ENCODE measurements at regions not wholly inside any gene's neighbourhood (a gene's known extent, or its start where the extent isn't known, plus 50 kb on each side); places are given as distances from the start of the nearest gene placed in this dataset.

- Histone ChIP-seq H3K4me1 (ENCODE audit: control extremely low read depth in 1 of 4, control insufficient read depth in 4 of 4, insufficient read depth in 4 of 4, low read length in 3 of 4) (peaks cover 0 to 7% (median 6%) of the 10 kb centered on the region in 4 experiments), H3K27me3 (replicated peaks in 2 of 5; ENCODE audit: control insufficient read depth in 4 of 5, insufficient read depth in 5 of 5, low read length in 4 of 5) (no peaks in the 10 kb centered on the region), H3K36me3 (ENCODE audit: control insufficient read depth in 4 of 4, insufficient read depth in 4 of 4, low read length in 3 of 4) (no peaks in the 10 kb centered on the region), H3K27ac (ENCODE audit: insufficient read depth in 1 of 2, low read depth in 1 of 2, low read length in 2 of 2, poor library complexity in 1 of 2, severe bottlenecking in 2 of 2) (no peak overlapping the region), H3K9me3 (ENCODE audit: control extremely low read depth in 1 of 5, control insufficient read depth in 4 of 5, insufficient read depth in 2 of 5, low read depth in 1 of 5, low read length in 4 of 5) (peaks cover 0 to 11% (median 5%) of the 10 kb centered on the region in 5 experiments), H3K4me3 (ENCODE audit: control insufficient read depth in 1 of 7, extremely low read depth in 1 of 7, insufficient read depth in 4 of 7, low read depth in 2 of 7, low read length in 6 of 7) (no peak overlapping the region)
- ChIA-PET POLR2A (no interaction called here), CTCF (interaction anchor here (0.8 kb wide), 2 partner anchors 16 to 17 kb away, joined by 3 read pairs; no protein-coding TSS in a partner anchor)
- WGBS (ENCODE audit: insufficient coverage) = 87% methylated on average over 8 of the region's 12 CpGs
- no peak for DNase-seq
Measured at GRCh38 chr1:229139331-229140118, 131.4 kb upstream of the RAB4A start.

DNA sequence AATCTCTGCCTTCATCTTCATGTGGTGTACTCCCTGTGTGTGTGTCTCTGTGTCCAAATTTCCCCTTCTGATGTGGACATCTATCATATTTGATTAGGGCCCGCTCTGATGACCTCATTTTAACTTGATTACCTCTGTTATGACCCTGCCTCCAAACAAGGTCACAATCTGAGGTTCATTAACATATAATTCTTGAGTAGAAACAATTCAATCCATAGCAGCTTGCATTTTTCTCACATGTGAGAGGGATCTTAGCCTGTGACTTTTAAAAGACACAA lies 130.9 kb upstream of the RAB4A start:
- no peak for DNase-seq
- H3K4me1 ChIP-seq (ENCODE audit: control extremely low read depth in 1 of 4, control insufficient read depth in 4 of 4, insufficient read depth in 4 of 4, low read length in 3 of 4) = peaks cover 0 to 7% (median 6%) of the 10 kb centered on the region in 4 experiments
- H3K27ac ChIP-seq (ENCODE audit: insufficient read depth in 1 of 2, low read depth in 1 of 2, low read length in 2 of 2, poor library complexity in 1 of 2, severe bottlenecking in 2 of 2) = no peak overlapping the region
- ChIA-PET POLR2A (no interaction called here), CTCF (interaction anchor here (0.8 kb wide), 1 partner anchor 17 kb away, joined by 3 read pairs; no protein-coding TSS in a partner anchor)
- H3K27me3 ChIP-seq (replicated peaks in 2 of 5; ENCODE audit: control insufficient read depth in 4 of 5, insufficient read depth in 5 of 5, low read length in 4 of 5) = no peaks in the 10 kb centered on the region
- H3K4me3 ChIP-seq (ENCODE audit: control insufficient read depth in 1 of 7, extremely low read depth in 1 of 7, insufficient read depth in 4 of 7, low read depth in 2 of 7, low read length in 6 of 7) = no peak overlapping the region
- no peaks in the 10 kb centered on the region for H3K36me3 ChIP-seq (ENCODE audit: control insufficient read depth in 4 of 4, insufficient read depth in 4 of 4, low read length in 3 of 4)
- WGBS (ENCODE audit: insufficient coverage) = 80% methylated on average over 1 of the region's 1 CpG
- H3K9me3 ChIP-seq (ENCODE audit: control extremely low read depth in 1 of 5, control insufficient read depth in 4 of 5, insufficient read depth in 2 of 5, low read depth in 1 of 5, low read length in 4 of 5) = peaks cover 0 to 6% (median 3%) of the 10 kb centered on the region in 5 experiments

DNA sequence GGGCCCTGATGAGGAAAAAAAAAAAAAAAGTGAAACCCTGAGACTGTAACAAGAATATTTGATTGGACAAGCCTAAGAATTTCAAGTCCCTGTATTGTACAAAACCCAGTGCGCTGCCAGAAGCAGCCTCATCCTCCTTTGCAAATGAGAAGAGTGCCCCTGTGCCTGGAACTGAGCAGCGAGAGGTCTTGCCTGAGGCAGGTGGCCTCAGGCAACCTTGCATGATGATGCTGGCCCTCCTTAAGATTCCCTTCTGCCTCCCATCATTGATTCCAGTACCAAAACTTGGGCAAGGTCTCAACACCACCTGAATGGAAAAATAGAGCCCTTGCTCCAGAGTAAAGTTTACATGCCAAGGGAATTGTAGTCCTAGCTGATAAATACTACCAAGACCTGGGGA lies 129.6 kb upstream of the RAB4A start:
- DNase-seq = no peak
- no peaks in the 10 kb centered on the region for H3K9me3 ChIP-seq (ENCODE audit: control extremely low read depth in 1 of 5, control insufficient read depth in 4 of 5, insufficient read depth in 2 of 5, low read depth in 1 of 5, low read length in 4 of 5)
- ChIA-PET CTCF (no interaction called here), POLR2A (interaction anchor here (0.5 kb wide), 1 partner anchor 20 kb away, joined by 4 read pairs; no protein-coding TSS in a partner anchor)
- no peak overlapping the region for H3K4me3 ChIP-seq (ENCODE audit: control insufficient read depth in 1 of 7, extremely low read depth in 1 of 7, insufficient read depth in 4 of 7, low read depth in 2 of 7, low read length in 6 of 7)
- no peaks in the 10 kb centered on the region for H3K36me3 ChIP-seq (ENCODE audit: control insufficient read depth in 4 of 4, insufficient read depth in 4 of 4, low read length in 3 of 4)
- peaks cover 0 to 10% (median 0%) of the 10 kb centered on the region in 5 experiments for H3K27me3 ChIP-seq (replicated peaks in 2 of 5; ENCODE audit: control insufficient read depth in 4 of 5, insufficient read depth in 5 of 5, low read length in 4 of 5)
- WGBS (ENCODE audit: insufficient coverage) = 96% methylated on average over 2 of the region's 2 CpGs
- no peak overlapping the region for H3K27ac ChIP-seq (ENCODE audit: insufficient read depth in 1 of 2, low read depth in 1 of 2, low read length in 2 of 2, poor library complexity in 1 of 2, severe bottlenecking in 2 of 2)
- H3K4me1 ChIP-seq (ENCODE audit: control extremely low read depth in 1 of 4, control insufficient read depth in 4 of 4, insufficient read depth in 4 of 4, low read length in 3 of 4) = peaks cover 0 to 9% (median 6%) of the 10 kb centered on the region in 4 experiments

GRCh38 chr1:229141689-229142377 lies 129.1 kb upstream of the RAB4A start:
- 82% methylated on average over 4 of the region's 5 CpGs for WGBS (ENCODE audit: insufficient coverage)
- Histone ChIP-seq H3K27ac (ENCODE audit: insufficient read depth in 1 of 2, low read depth in 1 of 2, low read length in 2 of 2, poor library complexity in 1 of 2, severe bottlenecking in 2 of 2) (no peak overlapping the region), H3K9me3 (ENCODE audit: control extremely low read depth in 1 of 5, control insufficient read depth in 4 of 5, insufficient read depth in 2 of 5, low read depth in 1 of 5, low read length in 4 of 5) (no peaks in the 10 kb centered on the region), H3K27me3 (replicated peaks in 2 of 5; ENCODE audit: control insufficient read depth in 4 of 5, insufficient read depth in 5 of 5, low read length in 4 of 5) (peaks cover 0 to 15% (median 2%) of the 10 kb centered on the region in 5 experiments), H3K36me3 (ENCODE audit: control insufficient read depth in 4 of 4, insufficient read depth in 4 of 4, low read length in 3 of 4) (no peaks in the 10 kb centered on the region), H3K4me3 (ENCODE audit: control insufficient read depth in 1 of 7, extremely low read depth in 1 of 7, insufficient read depth in 4 of 7, low read depth in 2 of 7, low read length in 6 of 7) (no peak overlapping the region), H3K4me1 (ENCODE audit: control extremely low read depth in 1 of 4, control insufficient read depth in 4 of 4, insufficient read depth in 4 of 4, low read length in 3 of 4) (peaks cover 0 to 10% (median 4%) of the 10 kb centered on the region in 4 experiments)
- POLR2A ChIA-PET = interaction anchor here (0.5 kb wide), 1 partner anchor 19 kb away, joined by 4 read pairs; no protein-coding TSS in a partner anchor
- DNase-seq = no peak
- CTCF ChIA-PET = interaction anchor here (1.0 kb wide), 1 partner anchor 15 kb away, joined by 4 read pairs; no protein-coding TSS in a partner anchor

DNA sequence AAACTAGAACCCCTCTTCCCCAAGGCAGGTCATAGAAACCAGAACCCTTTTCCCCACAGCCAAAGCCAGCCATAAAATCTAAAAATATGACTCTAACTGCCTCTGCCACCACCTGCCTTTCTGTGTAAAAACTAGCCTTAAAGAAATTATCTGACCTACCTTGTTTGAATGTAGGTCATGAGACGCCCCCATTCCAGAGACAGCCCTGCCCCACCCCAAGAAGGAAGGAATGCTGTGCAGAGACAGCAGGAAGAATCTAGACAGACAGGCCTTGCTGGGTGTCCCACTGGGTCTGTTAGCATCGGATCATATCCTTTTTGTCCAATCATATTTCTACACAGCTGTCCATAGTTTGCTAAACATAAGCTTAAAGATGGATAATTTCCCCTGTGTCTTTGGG lies 128.4 kb upstream of the RAB4A start:
- no peak for DNase-seq
- WGBS (ENCODE audit: insufficient coverage) = no CpG with 5 or more reads among the region's 2 CpGs
- Histone ChIP-seq H3K27me3 (replicated peaks in 2 of 5; ENCODE audit: control insufficient read depth in 4 of 5, insufficient read depth in 5 of 5, low read length in 4 of 5) (peaks cover 0 to 15% (median 3%) of the 10 kb centered on the region in 5 experiments), H3K4me1 (ENCODE audit: control extremely low read depth in 1 of 4, control insufficient read depth in 4 of 4, insufficient read depth in 4 of 4, low read length in 3 of 4) (peaks cover 0 to 14% (median 5%) of the 10 kb centered on the region in 4 experiments), H3K27ac (ENCODE audit: insufficient read depth in 1 of 2, low read depth in 1 of 2, low read length in 2 of 2, poor library complexity in 1 of 2, severe bottlenecking in 2 of 2) (no peak overlapping the region), H3K36me3 (ENCODE audit: control insufficient read depth in 4 of 4, insufficient read depth in 4 of 4, low read length in 3 of 4) (no peaks in the 10 kb centered on the region), H3K9me3 (ENCODE audit: control extremely low read depth in 1 of 5, control insufficient read depth in 4 of 5, insufficient read depth in 2 of 5, low read depth in 1 of 5, low read length in 4 of 5) (no peaks in the 10 kb centered on the region), H3K4me3 (ENCODE audit: control insufficient read depth in 1 of 7, extremely low read depth in 1 of 7, insufficient read depth in 4 of 7, low read depth in 2 of 7, low read length in 6 of 7) (no peak overlapping the region)
- POLR2A ChIA-PET = no interaction called here
- CTCF ChIA-PET = interaction anchor here (1.0 kb wide), 1 partner anchor 14 kb away, joined by 4 read pairs; no protein-coding TSS in a partner anchor

- POLR2A ChIA-PET = interaction anchor here (0.6 kb wide), 1 partner anchor 320 kb away, joined by 4 read pairs; no protein-coding TSS in a partner anchor
- CTCF ChIA-PET = interaction anchor here (0.7 to 2.6 kb wide), 7 partner anchors 9 to 160 kb away, joined by 3 to 14 read pairs (median 4); no protein-coding TSS in a partner anchor
- no peak for DNase-seq
- WGBS (ENCODE audit: insufficient coverage) = 79% methylated on average over 9 of the region's 9 CpGs
- H3K27ac ChIP-seq (ENCODE audit: insufficient read depth in 1 of 2, low read depth in 1 of 2, low read length in 2 of 2, poor library complexity in 1 of 2, severe bottlenecking in 2 of 2) = no peak overlapping the region
- no peaks in the 10 kb centered on the region for H3K9me3 ChIP-seq (ENCODE audit: control extremely low read depth in 1 of 5, control insufficient read depth in 4 of 5, insufficient read depth in 2 of 5, low read depth in 1 of 5, low read length in 4 of 5)
- no peak overlapping the region for H3K4me3 ChIP-seq (ENCODE audit: control insufficient read depth in 1 of 7, extremely low read depth in 1 of 7, insufficient read depth in 4 of 7, low read depth in 2 of 7, low read length in 6 of 7)
- H3K36me3 ChIP-seq (ENCODE audit: control insufficient read depth in 4 of 4, insufficient read depth in 4 of 4, low read length in 3 of 4) = no peaks in the 10 kb centered on the region
- H3K27me3 ChIP-seq (replicated peaks in 2 of 5; ENCODE audit: control insufficient read depth in 4 of 5, insufficient read depth in 5 of 5, low read length in 4 of 5) = peaks cover 0 to 15% (median 3%) of the 10 kb centered on the region in 5 experiments
- H3K4me1 ChIP-seq (ENCODE audit: control extremely low read depth in 1 of 4, control insufficient read depth in 4 of 4, insufficient read depth in 4 of 4, low read length in 3 of 4) = peaks cover 3 to 31% (median 19%) of the 10 kb centered on the region in 4 experiments
Measured at GRCh38 chr1:229146647-229147046, 124.3 kb upstream of the RAB4A start.
